ENCODE measurements at regions not wholly inside any gene's neighbourhood (a gene's known extent, or its start where the extent isn't known, plus 50 kb on each side); places are given as distances from the start of the nearest gene placed in this dataset.

DNA sequence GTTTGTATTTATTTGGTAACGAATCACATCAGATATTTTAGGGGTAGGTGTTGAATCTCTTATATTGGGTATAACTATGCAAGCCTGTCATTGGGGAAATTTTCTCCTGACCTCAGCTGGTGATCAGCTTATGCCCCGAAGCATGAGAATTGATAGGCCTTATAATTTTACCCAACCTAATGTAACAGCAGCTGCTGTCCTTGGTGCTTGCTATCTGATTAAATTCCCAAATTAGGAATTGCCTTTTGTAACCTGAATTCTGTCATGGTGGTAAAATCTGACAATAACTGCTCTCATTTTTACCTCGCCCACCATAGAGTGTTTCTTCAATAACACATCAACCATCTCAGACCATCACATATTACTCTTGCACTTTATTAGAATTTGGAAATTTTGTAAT, 1542.6 kb upstream of the PIK3C3 start:
- Histone ChIP-seq H3K27ac (ENCODE audit: low read depth in 1 of 2, low read length in 2 of 2) (no peak overlapping the region), H3K27me3 (ENCODE audit: control insufficient read depth in 4 of 4, insufficient read depth in 4 of 4, low read length in 3 of 4) (no peaks in the 10 kb centered on the region), H3K9me3 (ENCODE audit: control insufficient read depth in 4 of 4, low read length in 3 of 4) (no peaks in the 10 kb centered on the region), H3K9ac (ENCODE audit: low read depth in 1 of 2, low read length in 2 of 2) (no peak overlapping the region), H3K4me3 (ENCODE audit: low read depth in 1 of 3, low read length in 3 of 3) (no peak overlapping the region), H3K36me3 (ENCODE audit: control insufficient read depth in 4 of 4, insufficient read depth in 3 of 4, low read depth in 1 of 4, low read length in 3 of 4) (no peaks in the 10 kb centered on the region), H3K4me1 (ENCODE audit: control insufficient read depth in 4 of 4, insufficient read depth in 4 of 4, low read length in 3 of 4) (no peaks in the 10 kb centered on the region)
- TF ChIP-seq FOXA1 (IDR thresholded peaks at IDR 0.05) (no peak), FOXA2 (IDR thresholded peaks at IDR 0.05) (no peak), NR2F2 (IDR thresholded peaks at IDR 0.05) (no peak), SP1 (IDR thresholded peaks at IDR 0.05) (no peak), JUND (IDR thresholded peaks at IDR 0.05) (no peak), YY1 (IDR thresholded peaks at IDR 0.05) (no peak), HNF4A (conservative IDR thresholded peaks at IDR 0.05) (no peak)
- TF ChIP-seq, protein P1, sequence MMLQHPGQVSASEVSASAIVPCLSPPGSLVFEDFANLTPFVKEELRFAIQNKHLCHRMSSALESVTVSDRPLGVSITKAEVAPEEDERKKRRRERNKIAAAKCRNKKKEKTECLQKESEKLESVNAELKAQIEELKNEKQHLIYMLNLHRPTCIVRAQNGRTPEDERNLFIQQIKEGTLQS (IDR thresholded peaks at IDR 0.05), result no peak
- no peak for DNase-seq (ENCODE audit: low spot score)
- 65% methylated on average over 3 of the region's 3 CpGs for WGBS

DNA sequence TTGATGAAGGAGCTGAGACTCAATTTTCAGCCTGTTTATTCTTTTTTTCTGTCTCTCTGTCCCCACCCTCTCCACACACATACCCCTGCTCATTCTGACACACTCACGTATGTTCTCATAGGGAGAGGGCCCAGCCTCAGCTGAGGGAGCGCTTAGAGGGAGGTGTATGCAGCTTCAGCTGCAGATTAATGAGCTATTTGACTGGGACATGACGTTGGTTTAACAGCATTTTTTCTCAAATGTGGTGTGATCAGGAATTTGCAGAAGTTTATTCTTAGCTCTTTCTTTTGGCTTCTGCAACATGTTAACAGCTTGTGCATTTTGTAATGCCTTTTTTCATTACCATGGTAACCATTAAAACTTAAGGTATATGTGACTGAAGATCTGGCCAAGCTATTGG, 1547.1 kb upstream of the PIK3C3 start:
- WGBS, result 50% methylated on average over 3 of the region's 3 CpGs
- Histone ChIP-seq H3K27ac (ENCODE audit: low read depth in 1 of 2, low read length in 2 of 2) (no peak overlapping the region), H3K9ac (ENCODE audit: low read depth in 1 of 2, low read length in 2 of 2) (no peak overlapping the region), H3K36me3 (ENCODE audit: control insufficient read depth in 4 of 4, insufficient read depth in 3 of 4, low read depth in 1 of 4, low read length in 3 of 4) (no peaks in the 10 kb centered on the region), H3K9me3 (ENCODE audit: control insufficient read depth in 4 of 4, low read length in 3 of 4) (no peaks in the 10 kb centered on the region), H3K4me1 (ENCODE audit: control insufficient read depth in 4 of 4, insufficient read depth in 4 of 4, low read length in 3 of 4) (no peaks in the 10 kb centered on the region), H3K4me3 (ENCODE audit: low read depth in 1 of 3, low read length in 3 of 3) (no peak overlapping the region), H3K27me3 (ENCODE audit: control insufficient read depth in 4 of 4, insufficient read depth in 4 of 4, low read length in 3 of 4) (no peaks in the 10 kb centered on the region)
- TF ChIP-seq SP1 (IDR thresholded peaks at IDR 0.05) (no peak), RXRA (IDR thresholded peaks at IDR 0.05) (no peak), NR2F2 (IDR thresholded peaks at IDR 0.05) (no peak), RAD21 (IDR thresholded peaks at IDR 0.05) (no peak), YY1 (IDR thresholded peaks at IDR 0.05) (no peak), FOXA1 (IDR thresholded peaks at IDR 0.05) (no peak), EGR1 (IDR thresholded peaks at IDR 0.05; ENCODE audit: low read depth in 2 of 2) (no peak), FOXA2 (IDR thresholded peaks at IDR 0.05) (no peak), JUND (IDR thresholded peaks at IDR 0.05) (no peak), TAF1 (conservative IDR thresholded peaks at IDR 0.05) (no peak), GABPA (IDR thresholded peaks at IDR 0.05 in 1 of 2, conservative IDR thresholded peaks at IDR 0.05 in 1 of 2) (no peak), HNF4A (conservative IDR thresholded peaks at IDR 0.05) (no peak)
- TF ChIP-seq, protein P1 (IDR thresholded peaks at IDR 0.05), result no peak
- TF ChIP-seq, protein P2, sequence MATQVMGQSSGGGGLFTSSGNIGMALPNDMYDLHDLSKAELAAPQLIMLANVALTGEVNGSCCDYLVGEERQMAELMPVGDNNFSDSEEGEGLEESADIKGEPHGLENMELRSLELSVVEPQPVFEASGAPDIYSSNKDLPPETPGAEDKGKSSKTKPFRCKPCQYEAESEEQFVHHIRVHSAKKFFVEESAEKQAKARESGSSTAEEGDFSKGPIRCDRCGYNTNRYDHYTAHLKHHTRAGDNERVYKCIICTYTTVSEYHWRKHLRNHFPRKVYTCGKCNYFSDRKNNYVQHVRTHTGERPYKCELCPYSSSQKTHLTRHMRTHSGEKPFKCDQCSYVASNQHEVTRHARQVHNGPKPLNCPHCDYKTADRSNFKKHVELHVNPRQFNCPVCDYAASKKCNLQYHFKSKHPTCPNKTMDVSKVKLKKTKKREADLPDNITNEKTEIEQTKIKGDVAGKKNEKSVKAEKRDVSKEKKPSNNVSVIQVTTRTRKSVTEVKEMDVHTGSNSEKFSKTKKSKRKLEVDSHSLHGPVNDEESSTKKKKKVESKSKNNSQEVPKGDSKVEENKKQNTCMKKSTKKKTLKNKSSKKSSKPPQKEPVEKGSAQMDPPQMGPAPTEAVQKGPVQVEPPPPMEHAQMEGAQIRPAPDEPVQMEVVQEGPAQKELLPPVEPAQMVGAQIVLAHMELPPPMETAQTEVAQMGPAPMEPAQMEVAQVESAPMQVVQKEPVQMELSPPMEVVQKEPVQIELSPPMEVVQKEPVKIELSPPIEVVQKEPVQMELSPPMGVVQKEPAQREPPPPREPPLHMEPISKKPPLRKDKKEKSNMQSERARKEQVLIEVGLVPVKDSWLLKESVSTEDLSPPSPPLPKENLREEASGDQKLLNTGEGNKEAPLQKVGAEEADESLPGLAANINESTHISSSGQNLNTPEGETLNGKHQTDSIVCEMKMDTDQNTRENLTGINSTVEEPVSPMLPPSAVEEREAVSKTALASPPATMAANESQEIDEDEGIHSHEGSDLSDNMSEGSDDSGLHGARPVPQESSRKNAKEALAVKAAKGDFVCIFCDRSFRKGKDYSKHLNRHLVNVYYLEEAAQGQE (IDR thresholded peaks at IDR 0.05), result no peak
- TF ChIP-seq, protein P3, sequence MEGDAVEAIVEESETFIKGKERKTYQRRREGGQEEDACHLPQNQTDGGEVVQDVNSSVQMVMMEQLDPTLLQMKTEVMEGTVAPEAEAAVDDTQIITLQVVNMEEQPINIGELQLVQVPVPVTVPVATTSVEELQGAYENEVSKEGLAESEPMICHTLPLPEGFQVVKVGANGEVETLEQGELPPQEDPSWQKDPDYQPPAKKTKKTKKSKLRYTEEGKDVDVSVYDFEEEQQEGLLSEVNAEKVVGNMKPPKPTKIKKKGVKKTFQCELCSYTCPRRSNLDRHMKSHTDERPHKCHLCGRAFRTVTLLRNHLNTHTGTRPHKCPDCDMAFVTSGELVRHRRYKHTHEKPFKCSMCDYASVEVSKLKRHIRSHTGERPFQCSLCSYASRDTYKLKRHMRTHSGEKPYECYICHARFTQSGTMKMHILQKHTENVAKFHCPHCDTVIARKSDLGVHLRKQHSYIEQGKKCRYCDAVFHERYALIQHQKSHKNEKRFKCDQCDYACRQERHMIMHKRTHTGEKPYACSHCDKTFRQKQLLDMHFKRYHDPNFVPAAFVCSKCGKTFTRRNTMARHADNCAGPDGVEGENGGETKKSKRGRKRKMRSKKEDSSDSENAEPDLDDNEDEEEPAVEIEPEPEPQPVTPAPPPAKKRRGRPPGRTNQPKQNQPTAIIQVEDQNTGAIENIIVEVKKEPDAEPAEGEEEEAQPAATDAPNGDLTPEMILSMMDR (IDR thresholded peaks at IDR 0.05; ENCODE audit: low read depth, low read length, missing input control), result no peak
- TF ChIP-seq, protein P4, sequence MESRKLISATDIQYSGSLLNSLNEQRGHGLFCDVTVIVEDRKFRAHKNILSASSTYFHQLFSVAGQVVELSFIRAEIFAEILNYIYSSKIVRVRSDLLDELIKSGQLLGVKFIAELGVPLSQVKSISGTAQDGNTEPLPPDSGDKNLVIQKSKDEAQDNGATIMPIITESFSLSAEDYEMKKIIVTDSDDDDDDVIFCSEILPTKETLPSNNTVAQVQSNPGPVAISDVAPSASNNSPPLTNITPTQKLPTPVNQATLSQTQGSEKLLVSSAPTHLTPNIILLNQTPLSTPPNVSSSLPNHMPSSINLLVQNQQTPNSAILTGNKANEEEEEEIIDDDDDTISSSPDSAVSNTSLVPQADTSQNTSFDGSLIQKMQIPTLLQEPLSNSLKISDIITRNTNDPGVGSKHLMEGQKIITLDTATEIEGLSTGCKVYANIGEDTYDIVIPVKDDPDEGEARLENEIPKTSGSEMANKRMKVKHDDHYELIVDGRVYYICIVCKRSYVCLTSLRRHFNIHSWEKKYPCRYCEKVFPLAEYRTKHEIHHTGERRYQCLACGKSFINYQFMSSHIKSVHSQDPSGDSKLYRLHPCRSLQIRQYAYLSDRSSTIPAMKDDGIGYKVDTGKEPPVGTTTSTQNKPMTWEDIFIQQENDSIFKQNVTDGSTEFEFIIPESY (IDR thresholded peaks at IDR 0.05), result no peak
- DNase-seq (ENCODE audit: low spot score), result no peak

All from liver (tissue), 8 donors.